Midbrain (tissue), 1 donor: ENCODE measurements at regions not wholly inside any gene's neighbourhood (a gene's known extent, or its start where the extent isn't known, plus 50 kb on each side); places are given as distances from the start of the nearest gene placed in this dataset.
"Not testable (repeated sequence)": the region's sequence is repeated elsewhere in the genome, so short reads cannot be mapped to it uniquely, and the experiment has no call there.

Experiments used
- DNase-seq: peaks from one replicate; lab custom pipeline; 2025; lab: John Stamatoyannopoulos, UW

GRCh38 chr5:89847743-89848142 is 561.8 kb downstream of the CETN3 start:
- DNase-seq: no peak

DNA sequence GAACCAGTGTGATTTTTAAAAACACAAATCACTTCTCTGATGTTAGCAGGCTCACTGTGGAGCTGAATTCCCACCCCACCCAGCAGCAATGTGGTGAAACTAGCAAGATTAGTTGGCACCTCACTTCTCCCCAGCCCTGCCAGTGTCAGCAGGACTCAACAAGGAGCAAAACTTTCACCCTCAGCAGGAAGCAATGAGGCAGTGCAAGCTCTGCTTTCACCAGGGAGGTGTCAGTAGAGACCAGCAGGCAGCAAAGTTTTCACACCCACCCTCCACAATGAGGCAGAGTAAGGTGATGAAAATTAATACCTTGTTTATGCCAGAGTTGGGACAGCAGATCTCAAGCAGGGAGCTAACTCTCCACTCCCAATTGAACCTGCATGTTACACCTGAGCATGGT is 565.0 kb downstream of the CETN3 start:
- no peak for DNase-seq

GRCh38 chr5:89842531-89842930 is 567.0 kb downstream of the CETN3 start:
- no peak for DNase-seq

- no peak for DNase-seq
Measured at GRCh38 chr5:89840906-89841305, 568.6 kb downstream of the CETN3 start.

DNA sequence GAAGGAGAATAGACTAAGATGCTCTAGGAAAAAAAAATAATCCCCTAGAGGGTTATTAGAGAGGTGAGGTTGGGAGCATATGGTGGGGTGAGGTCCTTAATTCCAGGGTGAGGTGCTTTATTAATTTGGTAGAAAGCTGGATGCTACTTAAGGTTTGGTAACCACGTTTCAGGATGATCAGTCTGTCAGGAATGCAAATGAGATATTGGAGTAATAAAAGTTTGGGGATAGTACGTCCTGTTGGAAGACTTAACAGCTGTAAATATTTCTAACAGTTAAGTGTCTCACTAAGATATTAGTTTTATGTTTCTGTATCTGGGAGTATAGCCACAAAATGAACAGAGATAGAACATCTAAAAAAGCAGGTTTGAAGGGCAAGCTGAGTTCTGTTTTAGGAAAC is 578.9 kb downstream of the CETN3 start:
- no peak for DNase-seq

DNA sequence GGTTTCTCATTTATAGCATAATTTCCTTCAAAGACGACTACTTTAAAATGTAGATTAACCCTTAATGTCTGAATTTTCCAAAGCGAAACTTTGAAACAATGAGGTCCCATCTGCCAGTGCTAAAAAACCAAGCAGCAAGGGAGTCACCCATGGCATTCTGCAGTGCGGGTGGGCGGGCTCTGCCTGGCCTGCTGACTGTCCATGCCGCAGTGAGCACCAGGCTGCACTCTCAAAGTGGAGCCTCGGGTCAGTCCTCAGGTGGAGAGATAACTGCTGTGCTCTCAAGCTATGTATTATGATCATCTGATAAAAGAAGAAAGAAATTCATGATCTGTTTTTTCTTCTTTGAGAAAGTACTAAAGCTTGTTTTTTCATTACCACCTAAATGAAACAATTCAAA is 581.6 kb downstream of the CETN3 start:
- DNase-seq: no peak

GRCh38 chr5:89827359-89827758 is 582.2 kb downstream of the CETN3 start:
- no peak for DNase-seq

GRCh38 chr5:89826938-89827337 is 582.6 kb downstream of the CETN3 start:
- no peak for DNase-seq

DNA sequence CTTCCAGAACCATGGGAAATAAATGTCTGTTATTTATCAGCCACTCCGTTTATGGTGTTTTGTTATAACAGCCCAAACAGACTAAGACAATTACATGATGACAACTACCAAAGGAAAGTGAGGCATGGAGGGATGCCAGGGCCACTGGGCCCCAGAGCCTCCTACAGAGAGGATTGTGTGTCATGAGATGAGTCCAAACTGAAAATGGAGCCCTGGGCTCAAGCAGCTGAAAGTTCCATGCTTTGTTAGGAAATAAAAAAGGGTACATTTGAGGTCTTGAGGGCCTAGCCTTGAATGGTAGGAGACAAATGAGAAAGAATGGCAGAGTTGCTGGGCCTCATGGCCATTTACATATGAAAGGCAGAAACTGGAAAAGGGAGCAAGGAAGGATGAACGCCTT is 586.5 kb downstream of the CETN3 start:
- no peak for DNase-seq

- DNase-seq: no peak
Measured at GRCh38 chr5:89817841-89818240, 591.7 kb downstream of the CETN3 start.

- no peak for DNase-seq
Measured at GRCh38 chr5:89816038-89816437, 593.5 kb downstream of the CETN3 start.

GRCh38 chr5:89800735-89801134 is 608.8 kb downstream of the CETN3 start:
- DNase-seq: not testable (repeated sequence)

GRCh38 chr5:89794504-89794903 is 615.1 kb downstream of the CETN3 start:
- DNase-seq: not testable (repeated sequence)

GRCh38 chr5:89779734-89780133 is 629.8 kb downstream of the CETN3 start:
- DNase-seq: not testable (repeated sequence)

- no peak for DNase-seq
Measured at GRCh38 chr5:89777758-89778157, 631.8 kb downstream of the CETN3 start.

- DNase-seq: no peak
Measured at GRCh38 chr5:89769975-89770374, 639.6 kb downstream of the CETN3 start.

DNA sequence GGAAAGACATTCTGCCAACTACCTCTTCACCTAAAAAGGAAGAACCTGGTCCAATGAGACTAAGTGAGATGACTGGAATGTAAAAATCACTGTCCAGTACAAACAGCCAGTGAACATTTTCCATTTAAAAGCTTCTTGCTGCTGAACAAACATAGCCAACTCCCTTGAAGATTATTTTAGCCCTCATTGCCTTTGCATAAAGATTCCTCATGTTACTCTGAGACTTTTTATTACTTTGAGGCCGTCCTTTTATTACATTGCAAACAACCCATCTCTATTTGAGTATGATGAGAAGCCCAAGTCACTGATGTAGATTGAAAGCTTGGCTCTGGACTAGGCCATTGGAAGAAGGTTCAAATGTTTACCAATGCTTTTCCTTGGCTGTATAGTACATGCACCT is 649.8 kb downstream of the CETN3 start:
- DNase-seq: no peak

DNA sequence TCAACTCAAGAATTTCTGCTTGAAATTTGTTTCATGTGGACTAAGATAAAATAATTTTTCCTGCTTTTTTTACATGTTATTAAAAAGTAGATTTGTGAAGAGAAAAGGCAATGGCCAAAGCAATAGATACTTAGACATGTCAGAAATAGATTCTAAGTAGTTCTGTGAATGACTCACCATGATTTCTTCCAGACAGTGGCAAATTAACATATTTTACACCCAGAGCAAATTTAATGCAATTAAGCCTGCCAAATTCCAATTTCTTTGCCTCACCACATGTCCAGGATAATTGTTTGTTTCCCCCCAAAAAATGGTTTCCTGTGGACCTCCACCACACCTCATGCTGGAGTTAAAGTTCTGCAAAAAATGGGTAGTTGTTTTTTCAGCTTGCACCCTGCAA is 651.4 kb downstream of the CETN3 start:
- DNase-seq: no peak

GRCh38 chr5:89756955-89757354 is 652.6 kb downstream of the CETN3 start:
- no peak for DNase-seq

DNA sequence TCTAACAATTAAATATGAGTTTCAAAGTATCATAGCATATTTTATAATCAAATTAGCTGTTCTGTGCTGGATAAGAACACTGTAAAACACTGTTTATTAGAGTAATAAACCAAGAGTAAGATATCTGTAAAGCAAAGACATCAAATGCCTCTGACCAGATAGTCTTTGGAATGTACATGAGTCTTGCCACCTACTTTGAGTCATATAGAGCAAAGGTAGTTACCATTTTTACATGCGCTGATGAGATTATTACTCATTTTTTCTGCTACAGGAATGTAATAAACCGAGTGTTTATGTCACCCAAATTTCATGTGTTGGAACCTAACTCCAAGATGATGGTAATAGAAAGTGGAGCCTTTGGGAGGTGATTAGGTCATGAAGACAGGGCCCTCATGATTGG is 654.5 kb downstream of the CETN3 start:
- no peak for DNase-seq

GRCh38 chr5:89735082-89735481 is 674.5 kb downstream of the CETN3 start:
- DNase-seq: no peak

DNA sequence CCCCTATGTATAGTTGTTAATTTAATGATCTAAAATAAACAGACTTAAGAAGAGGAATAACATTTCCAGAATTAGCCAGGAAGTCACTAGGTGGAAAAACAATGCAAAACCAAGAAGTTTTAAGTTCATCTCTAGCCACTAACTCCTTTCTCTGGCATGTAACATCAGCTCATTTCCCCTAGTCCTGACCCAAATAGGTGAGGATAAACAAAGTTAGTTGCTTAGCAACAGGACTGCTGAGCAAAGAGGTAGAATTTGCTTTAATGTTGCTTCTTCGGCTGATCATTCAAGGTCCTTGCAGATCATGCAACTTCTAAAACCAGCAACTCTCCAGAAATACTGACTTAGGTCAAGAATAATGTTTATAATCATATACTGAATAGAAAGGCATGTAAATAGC is 675.8 kb downstream of the CETN3 start:
- no peak for DNase-seq

DNA sequence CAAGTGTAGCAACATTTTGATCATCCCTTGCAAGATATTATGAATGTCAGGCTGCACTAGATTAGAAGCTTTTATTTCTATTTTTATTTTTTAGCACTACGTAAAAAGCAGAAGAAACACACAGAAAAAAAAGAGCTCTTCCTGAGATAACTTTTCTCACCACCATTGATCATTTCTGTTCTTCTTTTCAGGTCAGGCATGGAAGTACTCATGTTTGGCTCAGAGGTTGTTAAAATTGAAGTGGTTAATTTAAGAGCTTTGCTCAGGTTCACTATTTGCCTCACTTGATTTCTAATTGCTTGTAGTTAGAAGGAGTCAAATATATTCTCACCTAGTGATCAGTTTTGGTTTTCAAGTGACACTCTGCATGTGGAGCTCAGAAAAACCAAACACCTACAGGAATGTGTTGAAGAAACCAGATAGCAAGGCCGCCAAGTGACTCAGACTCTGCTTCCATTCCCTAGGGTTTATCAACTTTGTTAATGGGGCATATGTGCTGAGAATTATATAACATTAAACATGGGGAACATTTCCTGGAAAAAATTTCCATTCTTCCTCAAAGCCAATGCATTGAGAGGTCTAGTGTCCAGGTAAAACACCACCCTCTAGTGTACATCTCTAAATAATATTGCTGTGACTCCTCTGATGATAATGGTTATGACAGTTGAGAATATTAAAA is 679.8 kb downstream of the CETN3 start:
- no peak for DNase-seq

DNA sequence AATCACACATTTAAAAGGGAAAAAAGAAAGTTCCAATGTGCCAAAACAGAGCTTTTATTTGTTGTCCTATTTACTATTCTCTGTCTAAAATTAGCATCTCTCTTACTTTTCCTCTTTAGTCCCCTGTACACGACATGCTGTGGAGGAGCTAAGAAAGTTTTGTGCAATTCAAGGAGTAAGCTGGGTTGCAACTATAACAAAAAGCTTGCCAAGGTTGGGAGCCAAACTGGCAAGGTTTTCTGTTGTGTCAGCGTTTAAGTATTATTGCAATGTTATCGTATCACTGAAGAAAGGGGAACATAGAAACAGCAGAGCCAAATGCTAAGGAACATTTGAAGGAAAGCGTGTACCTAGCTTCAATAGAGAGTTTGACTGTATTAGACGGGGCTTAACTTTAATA is 680.8 kb downstream of the CETN3 start:
- peak; percentile 48 for DNase-seq

GRCh38 chr5:89728134-89728533 is 681.4 kb downstream of the CETN3 start:
- DNase-seq: no peak
